Stimulated activated CD8-positive, alpha-beta memory T cell treated with anti-CD3 and anti-CD28 coated beads, Interleukin-15, amount 100 ng/mL, for 4 hours (primary cell): ENCODE measurements at regions not wholly inside any gene's neighbourhood (a gene's known extent, or its start where the extent isn't known, plus 50 kb on each side); places are given as distances from the start of the nearest gene placed in this dataset.

Experiments
- DNase-seq, 2 donors: peaks; one replicate each; pipeline ENCODE4 v3.0.0-alpha.2; 2020; ENCODE audit warnings: low read depth in 2 of 2

GRCh38 chr5:87051502-87052113 lies 216.1 kb upstream of the RASA1 start:
- no peak for DNase-seq

GRCh38 chr5:87053146-87053545 lies 214.5 kb upstream of the RASA1 start:
- no peak for DNase-seq

- no peak for DNase-seq
Measured at GRCh38 chr5:87054821-87055220, 212.9 kb upstream of the RASA1 start.

- DNase-seq, result no peak
Measured at GRCh38 chr5:87061046-87061445, 206.6 kb upstream of the RASA1 start.

GRCh38 chr5:87069311-87069710 lies 198.4 kb upstream of the RASA1 start:
- DNase-seq, result no peak

- DNase-seq, result no peak
Measured at GRCh38 chr5:87069974-87070608, 197.6 kb upstream of the RASA1 start.

- no peak for DNase-seq
Measured at GRCh38 chr5:87074072-87074471, 193.6 kb upstream of the RASA1 start.

- DNase-seq, result no peak
Measured at GRCh38 chr5:87074934-87075541, 192.6 kb upstream of the RASA1 start.

- DNase-seq, result no peak
Measured at GRCh38 chr5:87076411-87076810, 191.3 kb upstream of the RASA1 start.

GRCh38 chr5:87076931-87077330 lies 190.8 kb upstream of the RASA1 start:
- DNase-seq, result no peak

GRCh38 chr5:87079219-87079618 lies 188.5 kb upstream of the RASA1 start:
- no peak for DNase-seq

- no peak for DNase-seq
Measured at GRCh38 chr5:87081016-87081415, 186.7 kb upstream of the RASA1 start.

GRCh38 chr5:87081511-87082372 lies 185.9 kb upstream of the RASA1 start:
- DNase-seq, result no peak

- DNase-seq, result no peak
Measured at GRCh38 chr5:87094347-87094746, 173.3 kb upstream of the RASA1 start.

- no peak for DNase-seq
Measured at GRCh38 chr5:87094833-87095232, 172.8 kb upstream of the RASA1 start.

GRCh38 chr5:87095787-87096186 lies 171.9 kb upstream of the RASA1 start:
- no peak for DNase-seq

- DNase-seq, result no peak
Measured at GRCh38 chr5:87097664-87098063, 170.0 kb upstream of the RASA1 start.

GRCh38 chr5:87099291-87099839 lies 168.3 kb upstream of the RASA1 start:
- no peak for DNase-seq

- no peak for DNase-seq
Measured at GRCh38 chr5:87099968-87100367, 167.7 kb upstream of the RASA1 start.

- no peak for DNase-seq
Measured at GRCh38 chr5:87101321-87101720, 166.4 kb upstream of the RASA1 start.

GRCh38 chr5:87102841-87103240 lies 164.8 kb upstream of the RASA1 start:
- no peak for DNase-seq

GRCh38 chr5:87103616-87104287 lies 163.9 kb upstream of the RASA1 start:
- no peak for DNase-seq
